HL-60 (cell line): ENCODE measurements at regions not wholly inside any gene's neighbourhood (a gene's known extent, or its start where the extent isn't known, plus 50 kb on each side); places are given as distances from the start of the nearest gene placed in this dataset.

Experiments
- POLR2AphosphoS5 ChIP-seq: IDR thresholded peaks from 2 replicates; pipeline ENCODE4 v1.6.1; 2012; ENCODE audit warnings: low read depth
- SPI1 ChIP-seq: IDR thresholded peaks from 2 replicates; pipeline ENCODE4 v1.6.1; 2012; ENCODE audit warnings: low read depth, mild to moderate bottlenecking, borderline replicate concordance
- TF ChIP-seq, protein P1 (sequence below): IDR thresholded peaks from one replicate; pipeline ENCODE4 v1.5.1; 2011; ENCODE audit warnings: low read length, control low read depth, inconsistent platforms; ENCODE audit not compliant: insufficient read depth
- TF ChIP-seq, protein P2 (sequence below): IDR thresholded peaks from 2 replicates; pipeline ENCODE4 v1.6.1; 2012; ENCODE audit warnings: low read depth; ENCODE audit not compliant: insufficient replicate concordance

DNA sequence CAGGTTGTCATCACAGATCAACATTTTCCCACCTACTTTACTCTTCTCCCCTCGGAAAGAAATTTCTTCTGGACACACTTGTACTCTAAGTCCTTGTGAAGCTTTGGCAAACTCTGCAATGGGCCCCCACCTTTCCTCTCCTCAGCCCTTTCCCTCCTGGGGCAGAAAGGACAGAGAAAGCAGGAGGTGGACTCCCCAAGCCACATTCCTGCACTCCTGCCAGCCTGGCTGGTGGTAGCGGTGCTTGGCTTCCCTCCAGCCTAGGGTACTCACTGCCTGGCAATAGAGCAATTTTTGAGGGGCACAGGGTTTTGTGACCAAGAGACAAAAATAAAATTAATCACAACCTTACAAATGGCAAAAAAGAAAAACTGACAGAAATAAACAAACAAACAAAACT, 451.4 kb downstream of the ZSWIM6 start:
- TF ChIP-seq, protein P1, sequence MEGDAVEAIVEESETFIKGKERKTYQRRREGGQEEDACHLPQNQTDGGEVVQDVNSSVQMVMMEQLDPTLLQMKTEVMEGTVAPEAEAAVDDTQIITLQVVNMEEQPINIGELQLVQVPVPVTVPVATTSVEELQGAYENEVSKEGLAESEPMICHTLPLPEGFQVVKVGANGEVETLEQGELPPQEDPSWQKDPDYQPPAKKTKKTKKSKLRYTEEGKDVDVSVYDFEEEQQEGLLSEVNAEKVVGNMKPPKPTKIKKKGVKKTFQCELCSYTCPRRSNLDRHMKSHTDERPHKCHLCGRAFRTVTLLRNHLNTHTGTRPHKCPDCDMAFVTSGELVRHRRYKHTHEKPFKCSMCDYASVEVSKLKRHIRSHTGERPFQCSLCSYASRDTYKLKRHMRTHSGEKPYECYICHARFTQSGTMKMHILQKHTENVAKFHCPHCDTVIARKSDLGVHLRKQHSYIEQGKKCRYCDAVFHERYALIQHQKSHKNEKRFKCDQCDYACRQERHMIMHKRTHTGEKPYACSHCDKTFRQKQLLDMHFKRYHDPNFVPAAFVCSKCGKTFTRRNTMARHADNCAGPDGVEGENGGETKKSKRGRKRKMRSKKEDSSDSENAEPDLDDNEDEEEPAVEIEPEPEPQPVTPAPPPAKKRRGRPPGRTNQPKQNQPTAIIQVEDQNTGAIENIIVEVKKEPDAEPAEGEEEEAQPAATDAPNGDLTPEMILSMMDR: no peak
- no peak for TF ChIP-seq POLR2AphosphoS5
- TF ChIP-seq, protein P2, sequence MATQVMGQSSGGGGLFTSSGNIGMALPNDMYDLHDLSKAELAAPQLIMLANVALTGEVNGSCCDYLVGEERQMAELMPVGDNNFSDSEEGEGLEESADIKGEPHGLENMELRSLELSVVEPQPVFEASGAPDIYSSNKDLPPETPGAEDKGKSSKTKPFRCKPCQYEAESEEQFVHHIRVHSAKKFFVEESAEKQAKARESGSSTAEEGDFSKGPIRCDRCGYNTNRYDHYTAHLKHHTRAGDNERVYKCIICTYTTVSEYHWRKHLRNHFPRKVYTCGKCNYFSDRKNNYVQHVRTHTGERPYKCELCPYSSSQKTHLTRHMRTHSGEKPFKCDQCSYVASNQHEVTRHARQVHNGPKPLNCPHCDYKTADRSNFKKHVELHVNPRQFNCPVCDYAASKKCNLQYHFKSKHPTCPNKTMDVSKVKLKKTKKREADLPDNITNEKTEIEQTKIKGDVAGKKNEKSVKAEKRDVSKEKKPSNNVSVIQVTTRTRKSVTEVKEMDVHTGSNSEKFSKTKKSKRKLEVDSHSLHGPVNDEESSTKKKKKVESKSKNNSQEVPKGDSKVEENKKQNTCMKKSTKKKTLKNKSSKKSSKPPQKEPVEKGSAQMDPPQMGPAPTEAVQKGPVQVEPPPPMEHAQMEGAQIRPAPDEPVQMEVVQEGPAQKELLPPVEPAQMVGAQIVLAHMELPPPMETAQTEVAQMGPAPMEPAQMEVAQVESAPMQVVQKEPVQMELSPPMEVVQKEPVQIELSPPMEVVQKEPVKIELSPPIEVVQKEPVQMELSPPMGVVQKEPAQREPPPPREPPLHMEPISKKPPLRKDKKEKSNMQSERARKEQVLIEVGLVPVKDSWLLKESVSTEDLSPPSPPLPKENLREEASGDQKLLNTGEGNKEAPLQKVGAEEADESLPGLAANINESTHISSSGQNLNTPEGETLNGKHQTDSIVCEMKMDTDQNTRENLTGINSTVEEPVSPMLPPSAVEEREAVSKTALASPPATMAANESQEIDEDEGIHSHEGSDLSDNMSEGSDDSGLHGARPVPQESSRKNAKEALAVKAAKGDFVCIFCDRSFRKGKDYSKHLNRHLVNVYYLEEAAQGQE: no peak
- no peak for TF ChIP-seq SPI1
